ENCODE measurements at regions not wholly inside any gene's neighbourhood (a gene's known extent, or its start where the extent isn't known, plus 50 kb on each side); places are given as distances from the start of the nearest gene placed in this dataset.

GRCh38 chr3:72449551-72449950, 398.7 kb downstream of the SHQ1 start:
- no peak for ATAC-seq
- WGBS, 2 donors (ENCODE audit: low coverage in 1 of 2) = 60 to 91% methylated on average over 1 to 3 of the region's 3 CpGs
- TF ChIP-seq CTCF (IDR thresholded peaks at IDR 0.05) (no peak), POLR2A (IDR thresholded peaks at IDR 0.05) (no peak), EP300 (IDR thresholded peaks at IDR 0.05) (no peak), POLR2AphosphoS5 (IDR thresholded peaks at IDR 0.05) (no peak)

GRCh38 chr3:72448858-72449257, 399.4 kb downstream of the SHQ1 start:
- 79 to 92% methylated on average over 3 of the region's 3 CpGs for WGBS, 2 donors (ENCODE audit: low coverage in 1 of 2)
- ATAC-seq = no peak

More at GRCh38 chr3:72449551-72449950, 398.7 kb downstream of the SHQ1 start:
- Histone ChIP-seq H3K27me3 (no peaks in the 10 kb centered on the region), H3K4me1 (peaks cover 2 to 19% (median 4%) of the 10 kb centered on the region in 3 donors), H3K36me3 (no peaks in the 10 kb centered on the region), H3K9me3 (no peaks in the 10 kb centered on the region), H3K4me3 (no peak overlapping the region), H3K27ac (no peak overlapping the region)

GRCh38 chr3:72448375-72448823, 399.8 kb downstream of the SHQ1 start:
- 94 to 97% methylated on average over 4 to 5 of the region's 8 CpGs for WGBS, 2 donors (ENCODE audit: low coverage in 1 of 2)
- H3K4me3 ChIP-seq = no peak overlapping the region
- TF ChIP-seq POLR2AphosphoS5 (IDR thresholded peaks at IDR 0.05) = no peak
- no peaks in the 10 kb centered on the region for H3K9me3 ChIP-seq
- no peaks in the 10 kb centered on the region for H3K36me3 ChIP-seq
- no peak for ATAC-seq
- H3K4me1 ChIP-seq = peaks cover 2 to 30% (median 4%) of the 10 kb centered on the region in 3 donors
- no peak overlapping the region for H3K27ac ChIP-seq
- H3K27me3 ChIP-seq = no peaks in the 10 kb centered on the region

More at GRCh38 chr3:72448858-72449257, 399.4 kb downstream of the SHQ1 start:
- H3K9me3 ChIP-seq = no peaks in the 10 kb centered on the region
- no peaks in the 10 kb centered on the region for H3K36me3 ChIP-seq
- TF ChIP-seq EP300 (IDR thresholded peaks at IDR 0.05) (no peak), POLR2A (IDR thresholded peaks at IDR 0.05) (no peak), CTCF (IDR thresholded peaks at IDR 0.05) (no peak), POLR2AphosphoS5 (IDR thresholded peaks at IDR 0.05) (no peak)
- no peak overlapping the region for H3K4me3 ChIP-seq
- no peaks in the 10 kb centered on the region for H3K27me3 ChIP-seq
- H3K4me1 ChIP-seq = peaks cover 2 to 26% (median 4%) of the 10 kb centered on the region in 3 donors
- no peak overlapping the region for H3K27ac ChIP-seq

GRCh38 chr3:72447059-72447946, 400.9 kb downstream of the SHQ1 start:
- Histone ChIP-seq H3K27ac (peak overlapping the region; percentile 74 to 94 (median 88)), H3K4me3 (peak overlapping the region; percentile 73 to 77), H3K36me3 (no peaks in the 10 kb centered on the region), H3K27me3 (no peaks in the 10 kb centered on the region), H3K9me3 (no peaks in the 10 kb centered on the region), H3K4me1 (peaks cover 2 to 39% (median 4%) of the 10 kb centered on the region in 3 donors)
- 16 to 37% methylated on average over 4 to 19 of the region's 97 CpGs for WGBS, 2 donors (ENCODE audit: low coverage in 1 of 2)
- peak; percentile 97 for ATAC-seq
- TF ChIP-seq POLR2AphosphoS5 (IDR thresholded peaks at IDR 0.05) = no peak
- peak in 1 of 2 donors; percentile 49 for TF ChIP-seq POLR2A (IDR thresholded peaks at IDR 0.05)
- TF ChIP-seq CTCF (IDR thresholded peaks at IDR 0.05) = peak in 1 of 4 experiments; percentile 30

- Histone ChIP-seq H3K27me3 (no peaks in the 10 kb centered on the region), H3K36me3 (no peaks in the 10 kb centered on the region), H3K4me1 (peaks cover 2 to 44% (median 4%) of the 10 kb centered on the region in 3 donors), H3K4me3 (peak within 1 kb of the TSS; percentile 73 to 77), H3K9me3 (no peaks in the 10 kb centered on the region), H3K27ac (peak within 1 kb of the TSS; percentile 74 to 94 (median 88))
- 0 to 1% methylated on average over 3 to 19 of the region's 49 CpGs for WGBS, 2 donors (ENCODE audit: low coverage in 1 of 2)
- ATAC-seq = peak; percentile 44
- TF ChIP-seq POLR2A (IDR thresholded peaks at IDR 0.05) (no peak), EP300 (IDR thresholded peaks at IDR 0.05) (no peak), CTCF (IDR thresholded peaks at IDR 0.05) (peak in 1 of 4 experiments; percentile 46)
Observed at GRCh38 chr3:72446218-72447058, 401.8 kb downstream of the SHQ1 start, which contains the start of gene RYBP. Gene RYBP (minus strand): TSS chr3:72446621.

All from gastroesophageal sphincter (tissue), 4 donors.